NT2/D1 (cell line): ENCODE measurements at regions not wholly inside any gene's neighbourhood (a gene's known extent, or its start where the extent isn't known, plus 50 kb on each side); places are given as distances from the start of the nearest gene placed in this dataset.
"Not testable (repeated sequence)": the region's sequence is repeated elsewhere in the genome, so short reads cannot be mapped to it uniquely, and the experiment has no call there.

Source experiments
- DNase-seq: peaks from one replicate; pipeline ENCODE4 v3.0.0-alpha.2; 2011; ENCODE audit warnings: low read depth, low spot score
- H3K27me3 ChIP-seq: 2 replicates; pipeline ENCODE4 v1.6.0; 2011; ENCODE audit warnings: mild to moderate bottlenecking; ENCODE audit not compliant: insufficient read length, insufficient read depth
- H3K36me3 ChIP-seq: 2 replicates; pipeline ENCODE4 v1.6.1; 2011; ENCODE audit warnings: mild to moderate bottlenecking, low read length, mixed read lengths; ENCODE audit not compliant: insufficient read depth, insufficient read length
- H3K4me1 ChIP-seq: 2 replicates; pipeline ENCODE4 v1.5.1; 2011; ENCODE audit not compliant: insufficient read depth, insufficient read length
- H3K4me3 ChIP-seq: 2 replicates; pipeline ENCODE4 v1.5.1; 2011; ENCODE audit warnings: low read depth; ENCODE audit not compliant: insufficient read length
- H3K9ac ChIP-seq: 2 replicates; pipeline ENCODE4 v1.6.0; 2011; ENCODE audit warnings: low read depth; ENCODE audit not compliant: insufficient read length
- H3K9me3 ChIP-seq: 2 replicates; pipeline ENCODE4 v1.5.1; 2011; ENCODE audit warnings: mild to moderate bottlenecking, low read length; ENCODE audit not compliant: insufficient read depth

- H3K9ac ChIP-seq, H3K9me3 ChIP-seq, DNase-seq, H3K36me3 ChIP-seq, H3K4me3 ChIP-seq, H3K27me3 ChIP-seq, H3K4me1 ChIP-seq: not testable (repeated sequence)
Observed at GRCh38 chr2:87631402-87631801, 116.5 kb upstream of the PLGLB2 start.

GRCh38 chr2:87633287-87633963 is 114.5 kb upstream of the PLGLB2 start:
- H3K4me3 ChIP-seq, H3K9me3 ChIP-seq, H3K9ac ChIP-seq, DNase-seq, H3K4me1 ChIP-seq, H3K27me3 ChIP-seq, H3K36me3 ChIP-seq: not testable (repeated sequence)

DNA sequence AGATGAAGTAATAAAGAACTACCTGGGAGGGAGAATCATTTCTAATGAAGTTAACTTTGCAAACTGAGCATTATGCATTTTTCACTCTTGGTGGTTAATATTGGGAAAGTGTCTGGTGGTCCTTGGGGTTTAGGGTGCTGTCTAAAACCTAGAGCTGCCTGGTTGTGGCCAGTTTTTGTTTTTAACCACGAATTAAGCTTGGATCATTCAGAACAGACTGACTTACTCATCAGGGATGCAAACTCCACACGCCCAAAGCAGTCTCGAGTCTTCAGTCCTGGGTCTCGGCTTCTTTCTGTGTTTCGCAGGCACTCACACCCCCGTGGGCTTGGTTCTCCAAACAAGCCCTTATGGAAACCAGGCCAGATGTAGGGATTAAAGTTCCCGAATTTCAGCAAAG is 113.8 kb upstream of the PLGLB2 start:
- not testable (repeated sequence) for DNase-seq, H3K9ac ChIP-seq, H3K27me3 ChIP-seq, H3K36me3 ChIP-seq, H3K9me3 ChIP-seq, H3K4me3 ChIP-seq, H3K4me1 ChIP-seq

- H3K9ac ChIP-seq, H3K9me3 ChIP-seq: not testable (repeated sequence)
Observed at GRCh38 chr2:87634971-87635650, 112.8 kb upstream of the PLGLB2 start.

DNA sequence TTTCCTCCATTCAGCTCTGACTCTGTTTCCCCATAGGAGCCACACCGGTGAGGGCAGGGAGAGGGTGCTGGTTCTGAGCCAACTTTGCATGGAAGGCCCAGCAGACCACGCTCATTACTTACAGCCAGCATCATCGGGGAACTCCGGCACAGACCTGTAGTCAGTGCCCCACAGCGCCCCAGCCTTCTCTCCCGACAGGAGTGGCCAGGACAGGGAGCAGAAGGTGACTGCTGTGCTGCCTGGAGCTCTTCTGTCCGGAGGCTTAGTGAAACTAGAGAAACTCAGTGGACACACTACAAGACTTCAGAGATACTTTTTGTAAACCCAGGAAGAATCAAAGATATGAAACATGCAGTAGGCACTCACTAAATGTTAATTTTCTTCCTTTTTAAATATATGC is 111.6 kb upstream of the PLGLB2 start:
- H3K9me3 ChIP-seq, H3K9ac ChIP-seq, DNase-seq, H3K4me3 ChIP-seq, H3K27me3 ChIP-seq, H3K36me3 ChIP-seq, H3K4me1 ChIP-seq: not testable (repeated sequence)

More at GRCh38 chr2:87634971-87635650, 112.8 kb upstream of the PLGLB2 start:
- H3K4me1 ChIP-seq, H3K4me3 ChIP-seq, H3K36me3 ChIP-seq, DNase-seq, H3K27me3 ChIP-seq: not testable (repeated sequence)

DNA sequence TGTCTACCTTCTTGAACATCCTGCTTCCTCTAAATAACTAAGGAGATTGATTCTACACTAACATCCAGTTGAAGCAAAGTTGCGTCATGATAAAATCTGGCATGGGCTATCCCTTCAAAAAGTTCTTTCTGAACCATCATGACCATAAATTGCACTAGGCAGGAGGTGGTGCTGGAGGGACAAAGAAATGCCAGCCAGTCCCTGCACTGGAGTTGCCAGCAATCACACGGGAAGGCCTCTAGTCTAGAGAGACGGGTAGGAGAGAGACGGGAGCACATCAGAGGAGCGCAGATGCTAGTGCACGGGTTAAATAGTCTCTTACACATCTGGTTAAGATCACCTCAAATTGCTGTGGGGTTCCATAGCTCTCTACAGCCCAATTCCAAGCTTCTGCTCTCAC is 111.2 kb upstream of the PLGLB2 start:
- not testable (repeated sequence) for H3K9ac ChIP-seq, DNase-seq, H3K36me3 ChIP-seq, H3K4me1 ChIP-seq, H3K27me3 ChIP-seq, H3K9me3 ChIP-seq, H3K4me3 ChIP-seq

GRCh38 chr2:87637249-87637990 is 110.5 kb upstream of the PLGLB2 start:
- H3K4me3 ChIP-seq, H3K9me3 ChIP-seq, H3K36me3 ChIP-seq, DNase-seq, H3K27me3 ChIP-seq, H3K4me1 ChIP-seq, H3K9ac ChIP-seq: not testable (repeated sequence)

DNA sequence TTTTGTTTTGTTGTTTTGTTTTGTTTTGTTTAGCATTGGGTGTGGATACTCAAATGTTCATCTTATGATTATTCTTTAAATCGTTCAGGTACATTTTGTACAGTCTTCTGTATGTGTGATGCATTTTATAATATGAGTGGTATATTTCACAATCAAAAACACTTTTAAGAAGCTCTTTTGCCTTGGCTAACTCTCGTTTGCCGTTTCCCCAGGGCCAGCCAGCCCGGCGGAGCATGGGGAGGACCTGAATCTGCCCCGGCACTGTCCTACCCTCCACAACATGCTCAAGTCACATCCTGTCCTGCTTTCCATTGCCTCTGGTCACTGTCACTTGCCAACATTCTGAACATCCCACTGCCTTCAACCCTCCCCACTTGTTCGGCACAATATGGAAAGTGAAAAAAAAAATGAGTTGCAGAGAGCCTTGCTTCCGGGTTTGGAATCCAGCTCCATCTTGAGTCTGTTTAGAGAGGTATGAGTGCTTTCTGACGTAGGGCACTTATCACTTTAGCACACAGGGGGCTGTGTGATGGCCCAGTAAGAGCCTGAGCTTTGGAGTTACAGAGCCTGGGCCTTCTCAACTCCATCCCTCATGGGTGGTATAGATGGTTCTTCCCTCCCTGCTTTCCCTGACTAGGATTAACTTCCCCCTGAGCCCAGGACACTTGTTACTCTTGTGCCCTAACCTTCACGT is 109.6 kb upstream of the PLGLB2 start:
- H3K27me3 ChIP-seq, H3K36me3 ChIP-seq, H3K4me3 ChIP-seq, H3K9me3 ChIP-seq, DNase-seq, H3K9ac ChIP-seq, H3K4me1 ChIP-seq: not testable (repeated sequence)

GRCh38 chr2:87638872-87639271 is 109.0 kb upstream of the PLGLB2 start:
- not testable (repeated sequence) for H3K9ac ChIP-seq, H3K4me3 ChIP-seq, H3K36me3 ChIP-seq, H3K27me3 ChIP-seq, H3K4me1 ChIP-seq, H3K9me3 ChIP-seq, DNase-seq

DNA sequence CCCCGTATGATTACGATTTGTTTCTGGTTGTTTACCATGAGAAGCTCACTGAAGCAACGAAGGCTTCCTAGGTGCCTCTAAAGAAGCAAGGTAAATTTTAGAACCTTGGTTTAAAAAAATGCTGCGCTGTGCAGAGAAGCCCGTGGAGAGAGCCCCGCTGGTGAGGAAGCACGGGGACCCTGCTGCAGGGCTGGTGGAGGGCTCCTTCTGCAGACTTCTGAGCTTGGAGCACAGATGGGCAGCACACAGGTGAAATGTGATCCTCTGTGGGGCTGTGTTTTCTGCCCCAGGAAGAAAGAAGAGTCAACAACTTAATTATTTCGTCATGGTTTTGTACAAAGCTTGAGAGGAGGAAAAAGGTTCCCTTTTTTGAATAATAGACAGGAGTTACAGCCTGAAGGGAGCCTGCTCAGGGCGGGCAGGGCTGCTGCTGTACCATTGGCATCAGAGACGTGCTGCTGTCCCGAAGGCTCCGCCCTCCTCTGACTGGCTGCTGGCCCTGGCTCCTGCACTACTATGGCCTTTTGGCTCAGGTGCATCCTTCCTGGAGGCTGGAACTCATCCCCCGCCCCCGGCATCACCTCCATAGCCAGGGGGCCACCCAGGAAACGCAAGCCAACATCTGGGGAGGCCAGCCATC is 108.0 kb upstream of the PLGLB2 start:
- not testable (repeated sequence) for H3K9ac ChIP-seq, H3K9me3 ChIP-seq, H3K4me1 ChIP-seq, H3K36me3 ChIP-seq, H3K4me3 ChIP-seq, DNase-seq, H3K27me3 ChIP-seq

GRCh38 chr2:87640961-87641563 is 106.8 kb upstream of the PLGLB2 start:
- not testable (repeated sequence) for H3K4me3 ChIP-seq, DNase-seq, H3K36me3 ChIP-seq, H3K27me3 ChIP-seq, H3K9ac ChIP-seq, H3K4me1 ChIP-seq, H3K9me3 ChIP-seq
